ENCODE measurements at regions not wholly inside any gene's neighbourhood (a gene's known extent, or its start where the extent isn't known, plus 50 kb on each side); places are given as distances from the start of the nearest gene placed in this dataset.

DNA sequence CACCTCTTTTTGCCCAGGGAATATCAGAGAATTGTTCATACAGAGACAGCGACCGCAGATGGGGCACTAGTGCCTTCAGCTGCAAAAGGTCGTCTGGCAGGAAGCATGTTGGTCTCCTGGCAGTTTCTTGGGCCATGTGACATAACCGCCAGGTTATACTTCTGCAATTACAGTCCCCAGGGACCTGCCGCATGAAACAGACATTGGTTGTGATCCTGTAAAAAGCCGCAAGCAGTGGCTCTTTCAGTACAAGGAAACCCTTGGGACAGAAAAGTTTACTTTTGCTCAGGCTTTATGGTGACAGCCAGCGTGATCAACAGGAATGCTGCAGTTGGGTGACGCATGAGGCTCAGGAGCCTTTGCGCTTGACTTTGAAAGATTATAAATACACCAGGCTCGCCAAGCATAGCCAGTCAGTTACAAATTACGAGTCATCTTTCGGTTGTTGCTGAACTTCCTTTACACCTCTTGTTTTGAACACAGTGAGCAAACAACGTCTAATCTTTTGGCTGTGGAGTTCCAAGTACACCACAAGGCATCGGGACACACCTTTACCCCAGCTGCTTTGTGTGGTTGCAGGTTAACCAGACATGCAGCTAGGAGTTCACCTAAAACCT lies 50.5 kb upstream of the UBE2L5 start:
- no peak for TF ChIP-seq POLR2A (IDR thresholded peaks at IDR 0.05)
- TF ChIP-seq, protein P1, sequence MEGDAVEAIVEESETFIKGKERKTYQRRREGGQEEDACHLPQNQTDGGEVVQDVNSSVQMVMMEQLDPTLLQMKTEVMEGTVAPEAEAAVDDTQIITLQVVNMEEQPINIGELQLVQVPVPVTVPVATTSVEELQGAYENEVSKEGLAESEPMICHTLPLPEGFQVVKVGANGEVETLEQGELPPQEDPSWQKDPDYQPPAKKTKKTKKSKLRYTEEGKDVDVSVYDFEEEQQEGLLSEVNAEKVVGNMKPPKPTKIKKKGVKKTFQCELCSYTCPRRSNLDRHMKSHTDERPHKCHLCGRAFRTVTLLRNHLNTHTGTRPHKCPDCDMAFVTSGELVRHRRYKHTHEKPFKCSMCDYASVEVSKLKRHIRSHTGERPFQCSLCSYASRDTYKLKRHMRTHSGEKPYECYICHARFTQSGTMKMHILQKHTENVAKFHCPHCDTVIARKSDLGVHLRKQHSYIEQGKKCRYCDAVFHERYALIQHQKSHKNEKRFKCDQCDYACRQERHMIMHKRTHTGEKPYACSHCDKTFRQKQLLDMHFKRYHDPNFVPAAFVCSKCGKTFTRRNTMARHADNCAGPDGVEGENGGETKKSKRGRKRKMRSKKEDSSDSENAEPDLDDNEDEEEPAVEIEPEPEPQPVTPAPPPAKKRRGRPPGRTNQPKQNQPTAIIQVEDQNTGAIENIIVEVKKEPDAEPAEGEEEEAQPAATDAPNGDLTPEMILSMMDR (IDR thresholded peaks at IDR 0.05), result no peak

Data from tibial nerve (tissue), 3 donors.